Sigmoid colon (tissue), 3 donors: ENCODE measurements at regions not wholly inside any gene's neighbourhood (a gene's known extent, or its start where the extent isn't known, plus 50 kb on each side); places are given as distances from the start of the nearest gene placed in this dataset.

Experiments used
- POLR2A ChIP-seq, 2 donors: fragments of 450-650 bp; IDR thresholded peaks; one replicate each; pipeline ENCODE4 v1.6.1; 2016; ENCODE audit warnings: antibody characterized with exemption in 2 of 2, mild to moderate bottlenecking in 2 of 2, moderate library complexity in 2 of 2
- TF ChIP-seq, protein P1 (sequence below), 4 experiments: fragments of 450-650 bp in 3 of 4; fragments of 200-600 bp in 1 of 4; IDR thresholded peaks; one replicate each; pipeline ENCODE4 v1.5.1; 2016 to 2019; ENCODE audit warnings: antibody characterized with exemption in 4 of 4, mild to moderate bottlenecking in 3 of 4, moderate library complexity in 2 of 4

GRCh38 chr7:46855851-46856250 is 726.1 kb downstream of the TNS3 start:
- TF ChIP-seq, protein P1, sequence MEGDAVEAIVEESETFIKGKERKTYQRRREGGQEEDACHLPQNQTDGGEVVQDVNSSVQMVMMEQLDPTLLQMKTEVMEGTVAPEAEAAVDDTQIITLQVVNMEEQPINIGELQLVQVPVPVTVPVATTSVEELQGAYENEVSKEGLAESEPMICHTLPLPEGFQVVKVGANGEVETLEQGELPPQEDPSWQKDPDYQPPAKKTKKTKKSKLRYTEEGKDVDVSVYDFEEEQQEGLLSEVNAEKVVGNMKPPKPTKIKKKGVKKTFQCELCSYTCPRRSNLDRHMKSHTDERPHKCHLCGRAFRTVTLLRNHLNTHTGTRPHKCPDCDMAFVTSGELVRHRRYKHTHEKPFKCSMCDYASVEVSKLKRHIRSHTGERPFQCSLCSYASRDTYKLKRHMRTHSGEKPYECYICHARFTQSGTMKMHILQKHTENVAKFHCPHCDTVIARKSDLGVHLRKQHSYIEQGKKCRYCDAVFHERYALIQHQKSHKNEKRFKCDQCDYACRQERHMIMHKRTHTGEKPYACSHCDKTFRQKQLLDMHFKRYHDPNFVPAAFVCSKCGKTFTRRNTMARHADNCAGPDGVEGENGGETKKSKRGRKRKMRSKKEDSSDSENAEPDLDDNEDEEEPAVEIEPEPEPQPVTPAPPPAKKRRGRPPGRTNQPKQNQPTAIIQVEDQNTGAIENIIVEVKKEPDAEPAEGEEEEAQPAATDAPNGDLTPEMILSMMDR (IDR thresholded peaks at IDR 0.05): no peak
- no peak for TF ChIP-seq POLR2A (IDR thresholded peaks at IDR 0.05)
